ENCODE measurements at regions not wholly inside any gene's neighbourhood (a gene's known extent, or its start where the extent isn't known, plus 50 kb on each side); places are given as distances from the start of the nearest gene placed in this dataset.
"Not testable (repeated sequence)": the region's sequence is repeated elsewhere in the genome, so short reads cannot be mapped to it uniquely, and the experiment has no call there.

GRCh38 chr2:111465521-111465920 is 344.8 kb downstream of the BCL2L11 start:
- ATAC-seq (replicated peaks); H3K27me3 Mint-ChIP-seq; H3K4me3 Mint-ChIP-seq; H3K9me3 Mint-ChIP-seq; H3K4me1 Mint-ChIP-seq; H3K27ac Mint-ChIP-seq: not testable (repeated sequence)
- peaks cover 10% of the 10 kb centered on the region for H3K36me3 Mint-ChIP-seq (ENCODE audit: low read depth)

DNA sequence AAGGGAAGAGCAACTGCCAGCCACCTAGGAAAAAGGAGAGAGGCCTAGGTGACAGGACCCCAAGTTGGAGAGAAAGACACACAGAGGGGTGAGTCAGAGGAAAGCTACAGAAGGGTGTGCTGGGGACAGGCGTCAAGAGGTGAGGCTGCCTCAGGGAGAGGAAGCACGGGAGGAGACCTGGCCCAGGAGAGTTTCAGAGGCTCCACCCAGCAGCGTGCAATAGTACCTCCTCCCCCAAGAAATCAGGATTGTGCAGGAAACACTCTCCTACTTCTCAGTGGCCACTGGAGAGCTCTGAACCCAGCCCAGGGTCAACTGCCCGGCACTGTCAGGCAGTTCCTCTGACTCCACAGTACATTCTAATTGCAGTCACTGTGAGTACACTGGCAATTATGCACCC is 346.0 kb downstream of the BCL2L11 start:
- ATAC-seq (replicated peaks): peak; percentile 52
- not testable (repeated sequence) for H3K27ac Mint-ChIP-seq, H3K9me3 Mint-ChIP-seq, H3K4me3 Mint-ChIP-seq, H3K4me1 Mint-ChIP-seq, H3K27me3 Mint-ChIP-seq
- peaks cover 10% of the 10 kb centered on the region for H3K36me3 Mint-ChIP-seq (ENCODE audit: low read depth)

GRCh38 chr2:111470924-111471323 is 350.2 kb downstream of the BCL2L11 start:
- Mint-ChIP-seq H3K36me3 (ENCODE audit: low read depth) (peaks cover 10% of the 10 kb centered on the region), H3K4me1 (peaks cover 12% of the 10 kb centered on the region)
- not testable (repeated sequence) for H3K27ac Mint-ChIP-seq; ATAC-seq (replicated peaks); H3K9me3 Mint-ChIP-seq; H3K27me3 Mint-ChIP-seq; H3K4me3 Mint-ChIP-seq

DNA sequence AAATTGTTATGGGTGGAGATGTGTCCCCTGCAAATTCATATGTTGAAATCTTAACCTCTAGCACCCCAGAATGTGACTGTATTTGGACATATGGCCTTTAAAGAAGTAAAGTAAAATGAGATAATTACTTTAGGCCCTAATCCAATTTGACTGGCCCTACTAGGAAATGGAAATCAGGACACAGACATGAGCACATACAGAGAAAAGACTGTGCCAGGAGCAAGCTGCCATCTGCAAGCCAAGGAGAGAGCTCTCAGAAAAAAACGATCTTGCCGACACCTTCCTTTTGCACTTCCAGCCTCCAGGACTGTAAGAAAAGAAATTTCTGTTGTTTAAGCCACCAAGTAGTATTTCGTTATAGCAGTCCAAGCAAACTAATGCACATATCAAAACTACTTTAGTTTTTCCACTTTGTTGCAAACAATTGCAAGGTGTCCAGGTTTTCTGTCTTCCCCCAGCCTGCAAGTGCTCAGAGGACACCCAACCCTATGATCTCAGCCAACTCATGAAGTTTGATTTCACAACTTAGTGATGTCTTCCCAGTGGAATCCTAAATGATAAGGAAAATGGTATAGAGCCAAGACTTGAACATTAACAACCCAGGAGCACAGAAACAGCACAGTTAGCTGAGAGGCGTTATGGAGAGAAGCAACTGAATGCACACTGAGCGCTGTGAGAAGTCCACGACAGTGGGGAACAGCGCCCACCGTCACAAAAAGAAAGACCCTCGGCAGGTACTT is 351.2 kb downstream of the BCL2L11 start:
- H3K9me3 Mint-ChIP-seq: not testable (repeated sequence)

DNA sequence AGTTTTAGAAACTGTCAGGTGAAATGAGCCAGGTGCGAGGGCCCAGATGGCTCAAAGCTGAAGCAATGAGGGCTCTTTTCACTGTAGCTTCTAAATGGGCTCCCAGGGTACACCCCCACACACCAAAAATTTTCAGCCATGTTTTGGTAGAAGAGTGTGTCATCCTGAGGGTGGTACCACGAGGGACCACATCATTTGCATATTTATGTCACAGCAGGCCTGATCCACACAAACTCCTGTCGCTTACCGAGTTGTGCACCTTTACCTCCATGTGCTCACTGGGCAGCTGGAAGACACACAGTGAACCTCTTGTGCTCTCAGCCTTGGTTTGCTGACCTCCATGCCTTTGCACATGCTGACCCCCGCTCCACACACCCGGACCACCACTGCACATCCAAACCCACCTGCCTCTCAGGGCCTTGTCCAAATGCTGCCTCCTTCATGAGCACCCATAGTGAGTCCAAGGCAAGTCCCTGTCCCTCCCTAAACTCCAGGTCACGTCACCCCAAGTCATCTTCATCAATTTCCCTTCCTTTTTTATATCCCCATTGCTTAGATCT is 352.2 kb downstream of the BCL2L11 start:
- peak; percentile 77 for ATAC-seq (replicated peaks)
- peaks cover 12% of the 10 kb centered on the region for H3K4me1 Mint-ChIP-seq

More for the DNA sequence above, 351.2 kb downstream of the BCL2L11 start:
- Mint-ChIP-seq H3K4me1 (peaks cover 12% of the 10 kb centered on the region), H3K36me3 (ENCODE audit: low read depth) (peaks cover 10% of the 10 kb centered on the region)
- not testable (repeated sequence) for H3K27me3 Mint-ChIP-seq; H3K27ac Mint-ChIP-seq; H3K4me3 Mint-ChIP-seq; ATAC-seq (replicated peaks)

GRCh38 chr2:111473522-111473921 is 352.8 kb downstream of the BCL2L11 start:
- Mint-ChIP-seq H3K36me3 (ENCODE audit: low read depth) (peaks cover 10% of the 10 kb centered on the region), H3K4me1 (peaks cover 12% of the 10 kb centered on the region), H3K4me3 (peak overlapping the region; percentile 12)
- not testable (repeated sequence) for H3K27ac Mint-ChIP-seq, H3K27me3 Mint-ChIP-seq, H3K9me3 Mint-ChIP-seq
- peak; percentile 45 for ATAC-seq (replicated peaks)

More for the DNA sequence above, 352.2 kb downstream of the BCL2L11 start:
- Mint-ChIP-seq H3K36me3 (ENCODE audit: low read depth) (peaks cover 10% of the 10 kb centered on the region), H3K4me3 (peak overlapping the region; percentile 12)
- not testable (repeated sequence) for H3K9me3 Mint-ChIP-seq, H3K27ac Mint-ChIP-seq, H3K27me3 Mint-ChIP-seq

GRCh38 chr2:111474198-111474705 is 353.5 kb downstream of the BCL2L11 start:
- not testable (repeated sequence) for H3K4me3 Mint-ChIP-seq; H3K27me3 Mint-ChIP-seq; H3K36me3 Mint-ChIP-seq (ENCODE audit: low read depth); H3K27ac Mint-ChIP-seq; ATAC-seq (replicated peaks); H3K9me3 Mint-ChIP-seq
- H3K4me1 Mint-ChIP-seq: peaks cover 12% of the 10 kb centered on the region

DNA sequence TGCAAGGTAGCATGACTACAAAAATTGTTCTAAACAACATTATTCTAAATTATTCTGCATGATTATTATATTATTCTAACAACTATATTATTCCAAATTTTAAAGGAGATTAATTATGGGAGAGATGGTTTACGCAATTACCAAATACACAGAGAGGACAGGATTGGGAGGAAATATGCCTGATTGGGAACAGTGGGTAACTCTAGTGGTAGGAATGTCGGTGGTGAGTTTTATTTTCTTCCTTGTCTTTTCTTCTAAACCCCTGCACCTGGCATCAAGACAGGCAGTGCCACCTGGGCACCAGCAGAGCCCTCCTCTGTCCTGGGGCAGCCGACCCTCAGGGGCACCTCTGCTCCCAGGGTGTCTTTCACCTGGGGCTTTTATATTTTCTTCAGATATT is 357.6 kb downstream of the BCL2L11 start:
- not testable (repeated sequence) for H3K36me3 Mint-ChIP-seq (ENCODE audit: low read depth); ATAC-seq (replicated peaks); H3K27me3 Mint-ChIP-seq; H3K9me3 Mint-ChIP-seq; H3K4me1 Mint-ChIP-seq
- Mint-ChIP-seq H3K4me3 (peak overlapping the region; percentile 73), H3K27ac (peak overlapping the region; percentile 79)

- H3K27me3 Mint-ChIP-seq; H3K9me3 Mint-ChIP-seq; H3K4me1 Mint-ChIP-seq; H3K36me3 Mint-ChIP-seq (ENCODE audit: low read depth): not testable (repeated sequence)
- peak; percentile 62 for ATAC-seq (replicated peaks)
- Mint-ChIP-seq H3K4me3 (peak overlapping the region; percentile 73), H3K27ac (peak overlapping the region; percentile 79)
Observed at GRCh38 chr2:111478871-111479318, 358.2 kb downstream of the BCL2L11 start.

GRCh38 chr2:111480016-111480625 is 359.4 kb downstream of the BCL2L11 start:
- H3K4me3 Mint-ChIP-seq: peak overlapping the region; percentile 73
- not testable (repeated sequence) for H3K27me3 Mint-ChIP-seq; H3K36me3 Mint-ChIP-seq (ENCODE audit: low read depth); H3K4me1 Mint-ChIP-seq; H3K9me3 Mint-ChIP-seq
- peak; percentile 69 for ATAC-seq (replicated peaks)
- peak overlapping the region; percentile 87 for H3K27ac Mint-ChIP-seq

GRCh38 chr2:111480633-111481032 is 359.9 kb downstream of the BCL2L11 start:
- not testable (repeated sequence) for H3K9me3 Mint-ChIP-seq; H3K4me1 Mint-ChIP-seq; H3K36me3 Mint-ChIP-seq (ENCODE audit: low read depth); ATAC-seq (replicated peaks); H3K27me3 Mint-ChIP-seq
- Mint-ChIP-seq H3K27ac (peak overlapping the region; percentile 38), H3K4me3 (peak overlapping the region; percentile 73)

- H3K27ac Mint-ChIP-seq; H3K27me3 Mint-ChIP-seq; ATAC-seq (replicated peaks); H3K4me3 Mint-ChIP-seq; H3K4me1 Mint-ChIP-seq; H3K36me3 Mint-ChIP-seq (ENCODE audit: low read depth); H3K9me3 Mint-ChIP-seq: not testable (repeated sequence)
Observed at GRCh38 chr2:111481219-111481618, 360.5 kb downstream of the BCL2L11 start.

GRCh38 chr2:111482987-111483679 is 362.4 kb downstream of the BCL2L11 start:
- not testable (repeated sequence) for H3K4me1 Mint-ChIP-seq; H3K4me3 Mint-ChIP-seq; H3K27ac Mint-ChIP-seq; H3K9me3 Mint-ChIP-seq; H3K36me3 Mint-ChIP-seq (ENCODE audit: low read depth); H3K27me3 Mint-ChIP-seq
- peak; percentile 84 for ATAC-seq (replicated peaks)

GRCh38 chr2:111484097-111484496 is 363.4 kb downstream of the BCL2L11 start:
- not testable (repeated sequence) for H3K27me3 Mint-ChIP-seq

More at GRCh38 chr2:111484097-111484496, 363.4 kb downstream of the BCL2L11 start:
- H3K36me3 Mint-ChIP-seq (ENCODE audit: low read depth); H3K9me3 Mint-ChIP-seq; H3K27ac Mint-ChIP-seq; H3K4me1 Mint-ChIP-seq; ATAC-seq (replicated peaks); H3K4me3 Mint-ChIP-seq: not testable (repeated sequence)
